Activated CD4-positive, alpha-beta T cell treated with anti-CD3 and anti-CD28 coated beads for 24 hours (primary cell): ENCODE measurements at regions not wholly inside any gene's neighbourhood (a gene's known extent, or its start where the extent isn't known, plus 50 kb on each side); places are given as distances from the start of the nearest gene placed in this dataset.
"Not testable (repeated sequence)": the region's sequence is repeated elsewhere in the genome, so short reads cannot be mapped to it uniquely, and the experiment has no call there.

ENCODE experiments used
- DNase-seq, 2 donors: peaks; one replicate each; pipeline ENCODE4 v3.0.0-alpha.2; 2020; ENCODE audit warnings: low read depth in 2 of 2

DNA sequence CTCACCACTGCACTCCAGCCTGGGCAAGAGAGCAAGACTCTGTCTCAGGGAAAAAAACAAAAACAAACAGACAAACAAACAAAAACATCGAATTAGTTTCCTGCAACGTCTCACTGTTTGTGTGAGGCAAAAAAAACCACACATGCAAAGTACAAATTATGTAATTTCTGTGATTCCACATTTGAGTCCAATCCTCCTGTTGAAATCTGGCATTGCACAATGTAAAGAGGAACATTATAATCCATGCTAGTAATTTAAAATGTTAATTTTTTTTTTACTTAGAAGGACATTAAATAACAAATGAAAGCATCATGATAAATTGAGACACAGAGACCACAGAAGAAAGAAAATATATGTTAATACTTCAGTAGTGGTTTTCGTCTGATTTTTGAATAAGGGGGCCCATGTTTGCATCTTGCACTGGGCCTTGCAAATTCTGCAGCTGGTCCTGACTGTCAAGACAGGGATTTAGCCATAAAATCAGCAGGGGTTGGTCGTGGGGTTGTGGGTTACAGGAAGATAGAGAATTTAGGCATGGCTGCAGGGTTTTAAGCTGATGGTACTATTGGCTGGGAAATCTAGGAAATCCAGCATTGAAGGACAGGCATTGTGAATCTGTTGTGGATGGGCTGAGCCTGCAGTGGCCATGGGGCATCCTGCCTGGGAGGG lies 102.6 kb upstream of the ALDH3B2 start:
- no peak for DNase-seq

DNA sequence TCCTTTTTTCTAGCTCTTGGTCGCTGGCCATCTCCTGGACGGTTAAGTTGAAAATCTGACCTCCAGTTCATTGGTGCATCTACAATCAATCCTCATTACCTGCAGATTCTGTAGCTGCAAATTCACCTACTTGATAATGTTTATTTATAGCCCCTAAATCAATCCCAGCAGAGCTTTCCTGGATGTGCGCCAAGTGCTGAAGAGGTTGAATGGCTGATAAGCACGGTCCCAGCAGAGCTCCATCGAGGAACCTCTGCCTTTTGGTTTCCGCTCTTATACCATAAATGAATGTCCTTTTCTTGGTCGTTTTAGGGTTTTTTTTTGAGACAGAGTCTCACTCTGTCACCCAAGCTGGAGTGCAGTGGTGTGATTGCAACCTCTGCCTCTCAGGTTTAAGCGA lies 99.8 kb upstream of the ALDH3B2 start:
- DNase-seq, result not testable (repeated sequence)

DNA sequence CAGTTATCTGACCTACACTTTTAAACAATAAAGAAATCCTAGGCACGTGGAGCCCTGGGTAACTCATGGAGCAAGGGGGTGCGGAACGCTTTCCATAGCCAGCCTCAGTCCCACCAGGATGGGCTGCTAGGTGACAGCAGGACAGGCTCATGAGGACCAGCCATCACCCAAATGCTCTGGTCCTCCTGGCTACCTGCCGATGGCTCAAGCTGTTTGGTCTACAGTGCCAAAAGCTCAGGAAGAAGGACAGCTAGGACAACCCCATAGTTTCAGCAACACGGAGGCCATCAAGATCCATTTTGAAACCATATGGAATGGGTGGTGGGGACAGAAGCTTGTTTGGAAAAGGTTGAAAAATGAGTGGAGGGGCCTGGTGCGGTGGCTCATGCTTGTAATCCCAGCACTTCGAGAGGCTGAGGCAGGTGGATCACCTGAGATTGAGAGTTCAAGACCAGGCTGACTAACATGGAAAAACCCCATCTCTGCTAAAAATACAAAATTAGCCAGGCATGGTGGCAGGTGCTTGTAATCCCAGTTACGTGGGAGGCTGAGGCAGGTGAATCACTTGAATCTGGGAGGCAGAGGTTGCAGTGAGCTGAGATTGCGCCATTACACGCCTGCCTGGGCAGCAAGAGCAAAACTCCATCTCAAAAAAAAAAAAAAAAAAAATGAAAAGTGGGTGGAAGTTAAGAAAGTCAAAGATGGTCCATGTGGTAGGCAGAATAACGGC lies 93.7 kb upstream of the ALDH3B2 start:
- DNase-seq, result not testable (repeated sequence)

DNA sequence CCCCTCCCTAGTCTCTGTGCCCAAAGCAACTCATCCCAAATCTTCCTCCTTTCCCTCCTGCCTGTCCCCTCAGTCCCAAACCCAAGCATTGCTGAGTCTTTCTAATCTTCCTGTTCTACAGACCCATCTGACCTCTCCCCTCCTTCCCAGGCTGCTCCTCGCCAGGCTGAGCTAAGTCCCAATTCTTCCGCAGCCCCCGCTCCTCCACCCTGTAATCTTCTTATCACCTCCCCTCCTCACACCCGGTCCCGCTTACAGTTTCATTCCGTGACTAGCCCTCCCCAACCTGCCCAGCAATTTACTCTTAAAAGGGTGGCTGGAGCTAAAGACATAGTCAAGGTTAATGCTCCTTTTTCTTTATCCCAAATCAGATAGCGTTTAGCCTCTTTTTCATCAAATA lies 86.8 kb upstream of the ALDH3B2 start:
- not testable (repeated sequence) for DNase-seq

DNA sequence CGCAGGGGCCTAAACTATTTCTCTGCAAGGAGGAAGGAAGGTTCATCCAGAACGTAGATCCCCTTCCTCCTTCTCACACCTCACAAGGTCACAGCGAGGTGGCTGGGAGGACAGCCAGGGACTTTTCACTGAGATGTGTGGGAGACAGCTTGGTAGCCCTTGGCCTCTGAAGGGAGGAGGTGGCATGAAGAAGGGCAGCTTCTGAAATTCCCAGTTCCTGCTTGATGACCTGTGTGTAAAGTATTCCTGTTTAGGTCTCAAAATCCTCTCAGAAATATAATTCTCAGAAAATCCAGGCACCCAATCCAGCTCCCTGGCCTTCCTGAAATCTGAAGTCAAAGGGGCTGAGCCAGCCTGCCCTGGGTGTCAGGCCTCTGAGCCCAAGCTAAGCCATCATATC lies 84.9 kb upstream of the ALDH3B2 start:
- DNase-seq, result not testable (repeated sequence)

DNA sequence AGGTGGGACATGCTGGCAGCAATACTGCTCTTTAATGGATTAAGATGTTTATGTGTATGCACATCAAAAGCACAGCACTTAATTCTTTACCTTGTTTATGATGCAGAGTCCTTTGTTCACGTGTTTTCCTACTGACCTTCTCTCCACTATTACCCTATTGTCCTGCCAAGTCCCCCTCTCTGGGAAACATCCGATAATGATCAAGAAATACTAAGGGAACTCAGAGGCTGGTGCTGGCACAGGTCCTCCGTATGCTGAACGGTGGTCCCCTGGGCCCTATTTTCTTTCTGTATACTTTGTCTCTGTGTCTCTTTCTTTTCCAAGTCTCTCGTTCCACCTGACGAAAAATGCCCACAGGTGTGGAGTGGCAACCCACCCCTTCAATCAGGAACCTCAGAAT lies 84.0 kb upstream of the ALDH3B2 start:
- not testable (repeated sequence) for DNase-seq

DNA sequence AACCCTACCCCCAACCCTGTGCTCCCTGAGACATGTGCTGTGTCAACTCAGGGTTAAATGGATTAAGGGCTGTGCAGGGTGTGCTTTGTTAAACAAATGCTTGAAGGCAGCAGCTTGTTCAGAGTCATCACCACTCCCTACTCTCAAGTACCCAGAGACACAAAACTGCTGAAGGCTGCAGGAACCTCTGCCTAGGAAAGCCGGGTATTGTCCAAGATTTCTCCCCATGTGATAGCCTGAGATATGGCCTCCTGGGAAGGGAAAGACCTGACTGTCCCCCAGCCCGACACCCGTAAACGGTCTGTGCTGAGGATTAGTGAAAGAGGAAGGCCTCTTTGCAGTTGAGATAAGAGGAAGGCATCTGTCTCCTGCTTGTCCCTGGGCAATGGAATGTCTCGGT lies 83.6 kb upstream of the ALDH3B2 start:
- DNase-seq, result not testable (repeated sequence)

DNA sequence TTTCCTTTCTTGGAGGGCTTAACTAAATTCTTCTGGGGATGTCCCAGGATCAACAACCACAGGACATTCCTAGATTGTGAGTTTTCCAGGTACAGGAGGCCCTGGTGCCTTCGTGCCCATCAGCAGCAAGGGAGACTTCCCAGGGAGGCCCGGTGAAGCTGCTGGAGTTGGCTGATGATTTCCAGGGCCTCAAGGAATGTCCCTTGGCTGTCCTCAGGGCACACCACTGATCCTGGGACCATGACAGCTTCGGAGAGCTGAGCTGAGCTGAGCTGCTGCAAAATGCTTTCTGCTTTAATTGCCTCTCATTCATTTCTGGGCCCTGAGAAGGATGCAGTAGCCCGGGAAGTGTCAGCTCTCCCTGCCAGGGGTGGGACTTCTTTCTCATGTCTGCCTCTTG lies 79.4 kb upstream of the ALDH3B2 start:
- not testable (repeated sequence) for DNase-seq

DNA sequence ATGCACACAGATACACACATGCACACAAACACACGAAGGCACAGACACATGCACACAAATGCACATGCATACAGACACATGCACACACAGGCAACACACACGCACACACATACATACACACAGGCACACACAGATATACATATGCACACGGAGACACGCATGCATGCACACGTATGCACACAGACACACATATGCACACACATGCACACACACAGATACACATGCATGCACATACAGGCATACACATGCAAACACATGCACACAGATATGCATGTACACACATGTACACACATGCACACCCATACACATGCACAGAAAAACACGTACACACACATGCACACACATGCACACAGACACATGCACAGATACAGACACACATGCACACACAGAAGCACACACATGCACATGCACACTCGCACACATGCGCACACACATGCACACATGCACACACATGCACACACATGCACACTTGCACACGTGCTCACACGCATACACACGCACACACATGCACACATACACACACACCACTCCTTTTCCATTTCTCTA lies 70.8 kb upstream of the ALDH3B2 start:
- DNase-seq, result no peak

DNA sequence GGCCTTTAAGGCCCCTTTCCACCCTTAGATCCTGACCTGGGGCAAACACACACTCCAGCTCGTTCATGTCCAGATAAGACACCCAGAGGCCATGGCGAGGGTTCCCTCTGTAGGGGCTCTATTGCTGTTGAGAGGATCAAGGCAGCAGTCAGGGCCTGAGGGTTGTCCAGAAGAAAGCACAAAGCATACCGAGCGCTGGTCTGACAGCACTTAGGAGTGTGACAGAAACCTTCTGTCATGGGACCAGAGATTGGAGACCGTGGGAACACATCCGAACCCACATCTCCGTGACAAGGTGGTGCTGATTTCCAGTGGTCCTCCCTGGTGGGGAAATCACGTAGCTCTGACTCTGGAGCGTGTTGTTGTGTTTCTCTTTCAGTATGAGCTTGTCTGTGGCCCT lies 69.8 kb upstream of the ALDH3B2 start:
- not testable (repeated sequence) for DNase-seq

DNA sequence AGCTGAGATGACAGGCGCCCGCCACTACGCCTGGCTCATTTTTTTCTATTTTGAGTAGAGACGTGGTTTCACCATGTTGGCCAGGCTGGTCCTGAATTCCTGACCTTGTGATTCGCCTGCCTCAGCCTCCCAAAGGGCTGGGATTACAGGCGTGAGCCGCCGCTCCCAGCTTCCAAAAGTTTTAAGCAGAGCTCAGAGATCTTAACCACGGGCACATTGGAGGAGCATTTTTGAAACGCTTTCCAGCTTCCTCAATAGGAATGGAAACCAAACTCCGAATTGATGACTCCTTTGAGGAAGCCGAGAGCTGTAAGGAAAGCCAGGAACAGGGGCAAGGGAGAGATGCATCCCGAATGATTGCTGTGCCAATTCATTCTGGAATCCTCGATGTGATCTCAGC lies 63.8 kb upstream of the ALDH3B2 start:
- not testable (repeated sequence) for DNase-seq

DNA sequence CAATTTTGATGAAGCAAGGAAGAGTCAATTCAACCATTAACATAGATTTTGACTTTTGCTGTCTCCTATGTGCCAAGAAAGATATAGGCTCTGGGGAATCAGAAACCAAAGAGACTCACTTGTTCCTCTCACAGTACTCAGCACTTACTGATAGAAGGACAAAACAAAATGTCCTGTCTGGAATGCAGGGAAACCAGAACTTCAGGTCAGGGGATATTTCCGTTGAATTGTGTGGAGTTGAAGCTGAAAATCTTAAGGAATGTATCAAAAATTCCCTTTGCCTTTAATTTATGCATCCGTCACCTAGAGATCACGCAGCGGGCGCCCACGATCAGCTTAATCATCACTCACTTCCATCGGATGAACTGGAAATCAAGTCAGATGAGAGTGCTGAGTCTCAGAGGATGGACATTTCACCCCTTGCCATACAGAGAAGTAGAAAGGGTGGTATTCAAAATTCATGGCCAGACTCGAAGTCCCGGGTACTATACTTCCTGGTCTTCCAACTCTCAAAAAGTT lies 63.2 kb upstream of the ALDH3B2 start:
- not testable (repeated sequence) for DNase-seq

DNA sequence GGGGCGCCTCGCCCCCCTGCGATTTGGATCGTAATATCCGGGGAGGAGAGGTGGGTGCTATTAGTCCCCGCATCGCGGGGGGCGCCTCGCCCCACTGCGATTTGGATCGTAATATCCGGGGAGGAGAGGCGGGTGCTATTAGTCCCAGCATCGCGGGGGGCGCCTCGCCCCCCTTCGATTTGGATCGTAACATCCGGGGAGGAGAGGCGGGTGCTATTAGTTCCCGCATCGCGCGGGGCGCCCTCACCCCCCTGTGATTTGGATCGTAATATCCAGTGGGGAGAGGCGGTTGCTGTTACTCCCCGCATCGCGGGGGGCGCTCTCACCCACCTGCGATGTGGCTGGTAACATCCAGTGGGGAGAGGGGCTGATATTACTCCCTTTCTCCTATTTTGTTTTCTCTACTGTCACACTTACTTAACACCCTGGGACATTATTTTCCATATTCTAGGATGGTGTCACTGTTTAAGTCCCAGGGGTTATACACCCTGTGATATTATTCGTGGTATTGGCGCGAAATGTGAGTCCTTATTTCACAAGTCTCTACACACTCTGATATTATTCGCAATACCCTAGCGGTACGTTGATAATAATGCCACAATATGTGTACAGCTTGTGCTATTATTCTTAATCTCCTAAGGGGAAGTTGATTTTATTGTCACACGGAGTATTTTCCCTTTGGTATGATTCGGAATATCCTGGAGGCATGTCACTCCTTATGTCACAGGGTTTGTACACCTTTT lies 57.8 kb upstream of the ALDH3B2 start:
- peak; percentile 21 to 28 for DNase-seq

DNA sequence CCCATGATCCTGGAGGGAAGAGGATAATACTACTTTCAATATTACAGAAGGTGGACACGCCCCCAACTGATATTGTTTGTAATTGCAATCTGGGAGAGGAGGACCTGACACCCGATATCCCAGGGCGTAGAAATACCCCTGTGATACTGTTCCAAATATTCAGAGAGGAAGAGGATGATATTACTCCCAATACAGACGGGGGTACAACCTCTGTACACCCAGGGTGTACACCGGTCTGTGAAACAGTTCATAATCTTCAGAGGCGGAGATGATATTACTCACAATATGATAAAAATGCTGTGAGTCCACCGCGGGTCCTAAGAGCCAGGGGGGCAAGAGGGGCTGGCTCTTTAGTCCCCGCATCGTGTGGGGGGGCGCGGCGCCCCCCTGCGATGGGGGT lies 57.2 kb upstream of the ALDH3B2 start:
- DNase-seq, result no peak

DNA sequence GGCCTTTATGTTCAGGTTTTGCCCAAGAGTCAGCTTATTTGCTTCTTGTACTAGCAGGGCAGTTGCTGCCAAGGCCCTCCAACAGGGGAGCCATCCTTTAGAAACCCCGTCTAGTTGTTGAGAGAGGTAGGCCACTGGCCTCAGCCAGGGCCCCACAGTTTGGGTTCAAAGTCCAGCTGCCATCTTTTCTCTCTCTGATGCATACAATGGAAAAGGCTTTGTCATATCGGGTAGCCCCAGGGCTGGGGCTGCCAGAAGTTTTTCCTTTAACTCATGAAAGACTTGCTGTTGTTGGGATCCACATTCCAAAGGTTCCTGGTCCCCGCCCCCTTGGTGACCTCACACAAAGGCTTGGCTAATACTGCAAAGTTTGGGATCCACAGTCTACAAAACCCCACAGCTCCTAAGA lies 53.7 kb upstream of the ALDH3B2 start:
- not testable (repeated sequence) for DNase-seq

DNA sequence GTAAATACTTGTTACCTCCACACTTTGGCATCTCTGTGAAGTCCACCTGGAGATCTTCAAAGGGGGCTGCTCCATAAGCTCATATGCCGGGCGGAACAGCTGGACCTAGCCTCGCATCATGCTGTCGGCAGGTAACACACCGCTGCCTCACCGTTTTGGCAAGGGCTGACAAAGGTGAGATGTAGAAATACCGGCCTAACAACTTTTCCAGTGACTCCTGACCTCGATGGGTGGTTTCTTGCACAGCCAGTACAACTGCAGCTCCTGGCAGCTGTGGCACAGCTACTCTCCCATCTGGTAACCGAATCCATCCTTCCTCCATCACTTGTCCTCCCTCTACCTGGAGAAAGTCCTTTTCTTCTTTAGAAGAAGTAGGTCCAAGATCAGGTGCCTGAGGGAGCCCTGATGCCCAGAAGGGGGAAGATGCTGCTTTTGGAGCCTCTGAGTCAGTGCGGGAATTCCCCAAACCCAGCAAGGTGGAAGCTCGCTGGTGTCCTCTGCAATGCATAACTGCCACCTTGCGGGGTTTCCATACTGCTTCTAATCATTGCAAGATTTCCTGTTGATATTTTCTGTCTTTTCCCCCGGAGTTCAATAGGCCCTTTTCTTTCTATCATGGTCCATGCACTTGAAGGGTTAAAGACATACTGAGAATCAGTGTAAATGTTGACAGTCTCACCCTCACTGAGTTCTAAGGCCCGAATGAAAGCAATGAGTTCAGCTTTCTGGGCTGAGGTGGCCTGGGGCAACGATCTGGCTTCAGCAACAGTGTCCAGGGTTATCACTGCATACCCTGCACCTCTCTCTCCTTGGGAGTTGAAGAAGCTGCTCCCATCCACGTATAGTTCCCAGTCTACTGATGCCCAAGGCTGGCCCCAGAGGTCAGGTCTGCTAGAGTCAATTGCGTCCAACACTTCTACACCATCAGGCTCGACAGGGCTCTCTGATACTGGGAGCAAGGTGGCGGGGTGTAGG lies 52.9 kb upstream of the ALDH3B2 start:
- DNase-seq, result peak; percentile 28 to 56
